GM12875 (cell line): ENCODE measurements at regions not wholly inside any gene's neighbourhood (a gene's known extent, or its start where the extent isn't known, plus 50 kb on each side); places are given as distances from the start of the nearest gene placed in this dataset.
"Not testable (repeated sequence)": the region's sequence is repeated elsewhere in the genome, so short reads cannot be mapped to it uniquely, and the experiment has no call there.

ENCODE experiments used
- H3K4me3 ChIP-seq: one replicate; pipeline ENCODE4 v1.5.1; 2011; ENCODE audit warnings: low read depth, low read length, control low read depth
- CTCF ChIP-seq: IDR thresholded peaks from 2 replicates; pipeline ENCODE4 v1.5.1; 2011; ENCODE audit warnings: low read depth, mild to moderate bottlenecking, control low read depth, inconsistent platforms, low read length, moderate library complexity, borderline replicate concordance; ENCODE audit not compliant: insufficient read depth

GRCh38 chr5:40353442-40353841 is 326.3 kb upstream of the PTGER4 start:
- TF ChIP-seq CTCF = no peak
- H3K4me3 ChIP-seq = no peak overlapping the region

GRCh38 chr5:40347981-40348725 is 331.6 kb upstream of the PTGER4 start:
- H3K4me3 ChIP-seq = no peak overlapping the region
- no peak for TF ChIP-seq CTCF

GRCh38 chr5:40346901-40347300 is 332.8 kb upstream of the PTGER4 start:
- no peak for TF ChIP-seq CTCF
- H3K4me3 ChIP-seq = no peak overlapping the region

- H3K4me3 ChIP-seq = not testable (repeated sequence)
Measured at GRCh38 chr5:40338434-40338833, 341.3 kb upstream of the PTGER4 start.

- no peak for TF ChIP-seq CTCF
- no peak overlapping the region for H3K4me3 ChIP-seq
Measured at GRCh38 chr5:40334242-40334635, 345.5 kb upstream of the PTGER4 start.

GRCh38 chr5:40333459-40334241 is 346.1 kb upstream of the PTGER4 start:
- no peak for TF ChIP-seq CTCF
- H3K4me3 ChIP-seq = no peak overlapping the region

- no peak overlapping the region for H3K4me3 ChIP-seq
- TF ChIP-seq CTCF = no peak
Measured at GRCh38 chr5:40332970-40333369, 346.7 kb upstream of the PTGER4 start.
